Testis (tissue), 2 donors: ENCODE measurements at regions not wholly inside any gene's neighbourhood (a gene's known extent, or its start where the extent isn't known, plus 50 kb on each side); places are given as distances from the start of the nearest gene placed in this dataset.

ENCODE experiments used
- DNase-seq: peaks from one replicate; pipeline ENCODE4 v3.0.0-alpha.2; 2019
- H3K27ac ChIP-seq, 2 donors: fragments of 200-600 bp; sonication (generic); one replicate each; pipeline ENCODE4 v1.5.1; 2019
- H3K27me3 ChIP-seq: fragments of 200-600 bp; sonication (generic); one replicate; pipeline ENCODE4 v1.5.1; 2019
- H3K36me3 ChIP-seq: fragments of 200-600 bp; sonication (generic); one replicate; pipeline ENCODE4 v1.5.1; 2017; ENCODE audit warnings: low read depth; ENCODE audit errors: missing control alignments
- H3K4me1 ChIP-seq: fragments of 200-600 bp; sonication (generic); one replicate; pipeline ENCODE4 v1.5.1; 2019
- H3K4me3 ChIP-seq, 2 donors: fragments of 200-600 bp; sonication (generic); one replicate each; pipeline ENCODE4 v1.5.1; 2017 to 2019
- H3K9me3 ChIP-seq: fragments of 200-600 bp; sonication (generic); one replicate; pipeline ENCODE4 v1.5.1; 2017
- POLR2A ChIP-seq: fragments of 450-650 bp; IDR thresholded peaks from one replicate; pipeline ENCODE4 v1.6.1; 2017; ENCODE audit warnings: antibody characterized with exemption, mild to moderate bottlenecking, moderate library complexity
- WGBS, 2 donors: methylation state at CpG; one replicate each; pipeline ENCODE4 v1.1.5; 2018; 5-methylcytosine and 5-hydroxymethylcytosine counted together
- intact Hi-C: fragments of 100-400 bp; cut with DNase I; formaldehyde crosslinking; loops from one replicate; pipeline ENCODE4 v1.15.1; 2023; ENCODE audit warnings: low total_unique reads
- TF ChIP-seq, protein P1 (sequence below), 3 experiments: fragments of 450-650 bp in 2 of 3; fragments of 200-600 bp in 1 of 3; sonication (generic) in 1 of 3; IDR thresholded peaks; one replicate each; pipeline ENCODE4 v1.5.1; 2016 to 2019; ENCODE audit warnings: antibody characterized with exemption in 3 of 3, mild to moderate bottlenecking in 2 of 3, moderate library complexity in 1 of 3

DNA sequence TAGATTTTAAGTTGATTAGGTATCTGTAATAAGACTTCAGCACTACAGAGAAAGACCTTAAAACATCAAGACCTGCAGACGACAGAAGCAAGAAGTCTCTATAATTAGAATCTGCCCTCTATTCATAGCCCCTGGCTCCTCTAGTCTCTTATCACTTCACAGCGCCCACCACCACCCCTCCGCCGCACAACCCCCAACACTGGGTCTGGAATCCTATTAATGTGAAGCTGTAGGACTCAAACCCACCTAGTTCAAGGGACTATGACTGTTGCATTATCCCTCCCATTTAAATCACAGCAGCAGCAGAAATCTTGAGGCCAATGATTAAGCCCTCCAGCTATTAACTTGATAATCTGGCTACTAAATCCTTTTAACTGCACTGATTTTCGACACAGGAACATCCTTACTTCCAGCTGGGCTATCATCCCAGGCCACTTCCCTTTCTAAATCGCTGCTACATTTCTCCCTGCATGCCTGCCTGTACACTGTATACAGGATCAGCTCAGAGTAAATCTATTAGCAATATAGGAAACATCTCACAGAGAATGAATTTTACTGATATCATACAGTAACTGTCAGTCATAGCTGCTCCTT lies 159.5 kb upstream of the GRAMD2B start:
- intact Hi-C loops, result no loop called here
- Histone ChIP-seq H3K4me1 (no peaks in the 10 kb centered on the region), H3K9me3 (no peaks in the 10 kb centered on the region), H3K27me3 (no peaks in the 10 kb centered on the region), H3K36me3 (no peaks in the 10 kb centered on the region), H3K4me3 (no peak overlapping the region), H3K27ac (no peak overlapping the region)
- 48 to 54% methylated on average over 6 of the region's 6 CpGs for WGBS, 2 donors
- DNase-seq, result no peak
- TF ChIP-seq, protein P1, sequence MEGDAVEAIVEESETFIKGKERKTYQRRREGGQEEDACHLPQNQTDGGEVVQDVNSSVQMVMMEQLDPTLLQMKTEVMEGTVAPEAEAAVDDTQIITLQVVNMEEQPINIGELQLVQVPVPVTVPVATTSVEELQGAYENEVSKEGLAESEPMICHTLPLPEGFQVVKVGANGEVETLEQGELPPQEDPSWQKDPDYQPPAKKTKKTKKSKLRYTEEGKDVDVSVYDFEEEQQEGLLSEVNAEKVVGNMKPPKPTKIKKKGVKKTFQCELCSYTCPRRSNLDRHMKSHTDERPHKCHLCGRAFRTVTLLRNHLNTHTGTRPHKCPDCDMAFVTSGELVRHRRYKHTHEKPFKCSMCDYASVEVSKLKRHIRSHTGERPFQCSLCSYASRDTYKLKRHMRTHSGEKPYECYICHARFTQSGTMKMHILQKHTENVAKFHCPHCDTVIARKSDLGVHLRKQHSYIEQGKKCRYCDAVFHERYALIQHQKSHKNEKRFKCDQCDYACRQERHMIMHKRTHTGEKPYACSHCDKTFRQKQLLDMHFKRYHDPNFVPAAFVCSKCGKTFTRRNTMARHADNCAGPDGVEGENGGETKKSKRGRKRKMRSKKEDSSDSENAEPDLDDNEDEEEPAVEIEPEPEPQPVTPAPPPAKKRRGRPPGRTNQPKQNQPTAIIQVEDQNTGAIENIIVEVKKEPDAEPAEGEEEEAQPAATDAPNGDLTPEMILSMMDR (IDR thresholded peaks at IDR 0.05), result no peak
- TF ChIP-seq POLR2A, result no peak

DNA sequence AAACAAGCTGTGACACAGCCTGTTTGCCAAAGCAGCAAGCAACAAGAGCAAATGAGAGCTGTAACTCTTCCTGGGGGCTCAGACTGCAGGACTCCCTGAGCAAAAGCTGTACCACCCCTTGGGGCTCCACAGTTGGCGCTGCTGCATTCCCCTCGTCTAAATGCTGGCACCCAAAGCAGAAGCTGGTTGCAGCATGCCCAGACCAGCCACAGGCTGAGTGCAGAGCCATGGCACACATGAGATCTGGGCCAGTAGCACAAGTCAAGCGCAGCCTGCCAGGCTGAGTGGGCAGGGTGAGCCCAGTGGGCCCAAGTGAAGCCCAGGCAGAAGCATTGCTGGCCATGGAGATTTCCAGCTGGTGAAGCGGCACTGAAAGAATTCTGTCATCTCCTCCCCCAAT lies 157.3 kb upstream of the GRAMD2B start:
- Histone ChIP-seq H3K27ac (no peak overlapping the region), H3K4me3 (no peak overlapping the region), H3K9me3 (no peaks in the 10 kb centered on the region), H3K4me1 (no peaks in the 10 kb centered on the region), H3K27me3 (no peaks in the 10 kb centered on the region), H3K36me3 (no peaks in the 10 kb centered on the region)
- intact Hi-C loops, result no loop called here
- no peak for TF ChIP-seq POLR2A
- TF ChIP-seq, protein P1 (IDR thresholded peaks at IDR 0.05), result no peak
- no peak for DNase-seq
- WGBS, 2 donors, result 73% methylated on average over 4 of the region's 4 CpGs; no CpG with 5 or more reads in 1 of the 2 donors

DNA sequence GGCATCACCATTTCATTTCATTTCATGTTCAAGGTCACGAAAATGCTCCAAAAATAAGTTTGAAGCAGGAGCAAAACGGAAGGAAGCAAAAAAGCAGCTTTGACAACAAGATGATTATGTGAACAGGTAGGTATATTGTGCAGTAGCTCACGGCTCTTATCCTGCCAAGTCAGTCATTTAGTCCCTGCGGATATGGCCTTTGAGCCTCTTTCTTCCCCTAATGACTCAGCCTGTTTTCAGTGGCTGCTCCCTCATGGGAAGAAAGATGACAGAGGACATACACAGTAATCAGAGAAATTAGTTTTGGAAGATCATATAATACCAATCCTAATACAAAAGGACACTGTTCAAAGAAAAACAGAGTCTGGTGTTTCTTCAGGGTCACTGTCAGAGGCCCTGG lies 155.8 kb upstream of the GRAMD2B start:
- Histone ChIP-seq H3K9me3 (no peaks in the 10 kb centered on the region), H3K4me1 (no peaks in the 10 kb centered on the region), H3K36me3 (no peaks in the 10 kb centered on the region), H3K4me3 (no peak overlapping the region), H3K27ac (no peak overlapping the region), H3K27me3 (no peaks in the 10 kb centered on the region)
- 51 to 52% methylated on average over 4 of the region's 4 CpGs for WGBS, 2 donors
- intact Hi-C loops, result no loop called here
- DNase-seq, result no peak
- TF ChIP-seq, protein P1 (IDR thresholded peaks at IDR 0.05), result no peak
- no peak for TF ChIP-seq POLR2A

DNA sequence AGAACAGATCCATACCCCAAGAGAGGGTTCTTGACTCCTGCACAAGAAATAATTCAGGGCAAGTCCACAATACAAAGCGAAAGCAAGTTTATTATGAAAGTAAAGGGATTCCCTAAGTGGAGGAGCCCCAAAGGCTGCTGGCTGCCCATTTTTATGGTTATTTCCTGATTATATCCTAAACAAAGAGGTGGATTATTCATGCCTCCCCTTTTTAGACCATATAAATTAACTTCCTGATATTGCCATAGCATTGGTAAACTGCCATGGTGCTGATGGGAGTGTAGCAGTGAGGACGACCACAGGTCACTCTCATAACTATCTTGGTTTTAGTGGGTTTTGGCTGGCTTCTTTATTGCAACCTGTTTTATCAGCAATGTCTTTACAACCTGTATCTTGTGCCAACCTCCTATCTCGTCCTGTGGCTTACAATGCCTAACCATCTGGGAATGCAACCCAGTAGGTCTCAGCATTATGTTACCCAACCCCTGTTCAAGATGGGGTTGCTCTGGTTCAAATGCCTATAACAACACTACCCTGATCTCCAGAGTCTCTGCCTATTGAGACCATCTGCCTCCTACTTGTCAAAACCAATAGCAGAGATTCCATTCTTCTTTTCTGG lies 154.4 kb upstream of the GRAMD2B start:
- no peak overlapping the region for H3K4me3 ChIP-seq
- TF ChIP-seq POLR2A, result no peak
- TF ChIP-seq, protein P1 (IDR thresholded peaks at IDR 0.05), result no peak
- WGBS, 2 donors, result 73 to 76% methylated on average over 3 of the region's 3 CpGs
- no peaks in the 10 kb centered on the region for H3K9me3 ChIP-seq
- H3K4me1 ChIP-seq, result no peaks in the 10 kb centered on the region
- intact Hi-C loops, result no loop called here
- no peaks in the 10 kb centered on the region for H3K27me3 ChIP-seq
- no peak for DNase-seq
- no peak overlapping the region for H3K27ac ChIP-seq
- no peaks in the 10 kb centered on the region for H3K36me3 ChIP-seq

DNA sequence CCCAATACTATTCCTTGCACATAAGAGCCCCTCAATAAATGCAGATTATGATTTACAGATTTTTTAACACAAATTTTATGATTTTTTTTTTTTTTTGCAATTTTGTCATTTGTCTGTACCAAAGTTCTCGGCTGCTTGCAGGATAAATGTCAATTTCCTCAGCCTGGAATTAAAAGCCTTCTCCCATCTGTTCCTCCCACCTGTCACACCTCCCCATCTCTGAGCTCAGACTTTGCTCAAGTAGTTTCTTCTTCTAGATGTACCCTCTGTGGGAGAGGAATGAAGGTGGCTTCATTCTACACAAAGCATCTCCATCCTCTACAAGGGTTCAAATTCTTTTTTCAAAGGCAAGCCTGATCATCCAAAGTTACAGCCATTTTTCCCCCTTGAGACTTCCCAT lies 153.7 kb upstream of the GRAMD2B start:
- DNase-seq, result no peak
- Histone ChIP-seq H3K9me3 (no peaks in the 10 kb centered on the region), H3K27ac (no peak overlapping the region), H3K27me3 (no peaks in the 10 kb centered on the region), H3K36me3 (no peaks in the 10 kb centered on the region), H3K4me1 (no peaks in the 10 kb centered on the region), H3K4me3 (no peak overlapping the region)
- TF ChIP-seq, protein P1 (IDR thresholded peaks at IDR 0.05), result no peak
- no peak for TF ChIP-seq POLR2A
- WGBS, 2 donors, result 88 to 100% methylated on average over 1 of the region's 1 CpG
- intact Hi-C loops, result no loop called here
